CD4-positive, alpha-beta T cell treated with Interleukin-17A for 4 hours (primary cell): ENCODE measurements at regions not wholly inside any gene's neighbourhood (a gene's known extent, or its start where the extent isn't known, plus 50 kb on each side); places are given as distances from the start of the nearest gene placed in this dataset.
"Not testable (repeated sequence)": the region's sequence is repeated elsewhere in the genome, so short reads cannot be mapped to it uniquely, and the experiment has no call there.

Experiments used
- DNase-seq: peaks from one replicate; pipeline ENCODE4 v3.0.0-alpha.2; 2020; ENCODE audit warnings: mixed read lengths

- DNase-seq, result no peak
These were observed 806.6 kb downstream of the NXPH1 start for GRCh38 chr7:9240001-9240400.

GRCh38 chr7:9241826-9242225, 808.4 kb downstream of the NXPH1 start:
- no peak for DNase-seq

GRCh38 chr7:9242636-9243035, 809.2 kb downstream of the NXPH1 start:
- DNase-seq, result no peak

- no peak for DNase-seq
These were observed 817.5 kb downstream of the NXPH1 start for GRCh38 chr7:9250876-9251275.

GRCh38 chr7:9264395-9264794, 831.0 kb downstream of the NXPH1 start:
- no peak for DNase-seq

GRCh38 chr7:9280088-9280487, 846.7 kb downstream of the NXPH1 start:
- no peak for DNase-seq

GRCh38 chr7:9283246-9283645, 849.8 kb downstream of the NXPH1 start:
- DNase-seq, result no peak

GRCh38 chr7:9302436-9302835, 869.0 kb downstream of the NXPH1 start:
- no peak for DNase-seq

- DNase-seq, result no peak
These were observed 873.7 kb downstream of the NXPH1 start for GRCh38 chr7:9307131-9307530.

- no peak for DNase-seq
These were observed 891.1 kb downstream of the NXPH1 start for GRCh38 chr7:9324513-9324912.

- no peak for DNase-seq
These were observed 894.9 kb downstream of the NXPH1 start for GRCh38 chr7:9328296-9328695.

GRCh38 chr7:9349625-9350024, 916.2 kb downstream of the NXPH1 start:
- no peak for DNase-seq

GRCh38 chr7:9391221-9391620, 957.8 kb downstream of the NXPH1 start:
- no peak for DNase-seq

- DNase-seq, result no peak
These were observed 958.6 kb downstream of the NXPH1 start for GRCh38 chr7:9391984-9392383.

- not testable (repeated sequence) for DNase-seq
These were observed 971.0 kb downstream of the NXPH1 start for GRCh38 chr7:9404386-9404785.

- no peak for DNase-seq
These were observed 974.4 kb downstream of the NXPH1 start for GRCh38 chr7:9407816-9408215.

- DNase-seq, result no peak
These were observed 1020.1 kb downstream of the NXPH1 start for GRCh38 chr7:9453521-9453920.

GRCh38 chr7:9488555-9488954, 1055.1 kb downstream of the NXPH1 start:
- DNase-seq, result no peak

- DNase-seq, result no peak
These were observed 1064.9 kb downstream of the NXPH1 start for GRCh38 chr7:9498303-9498702.

GRCh38 chr7:9502269-9502668, 1068.9 kb downstream of the NXPH1 start:
- no peak for DNase-seq

GRCh38 chr7:9504678-9505077, 1071.3 kb downstream of the NXPH1 start:
- no peak for DNase-seq

GRCh38 chr7:9505516-9505915, 1072.1 kb downstream of the NXPH1 start:
- no peak for DNase-seq

- DNase-seq, result no peak
These were observed 1073.9 kb downstream of the NXPH1 start for GRCh38 chr7:9507290-9507689.

- DNase-seq, result no peak
These were observed 1083.3 kb downstream of the NXPH1 start for GRCh38 chr7:9516662-9517061.

- no peak for DNase-seq
These were observed 1090.2 kb downstream of the NXPH1 start for GRCh38 chr7:9523579-9523978.

- not testable (repeated sequence) for DNase-seq
These were observed 1119.0 kb downstream of the NXPH1 start for GRCh38 chr7:9552431-9552830.
